A549 (cell line): ENCODE measurements at regions not wholly inside any gene's neighbourhood (a gene's known extent, or its start where the extent isn't known, plus 50 kb on each side); places are given as distances from the start of the nearest gene placed in this dataset.

Experiments used
- ATAC-seq, 2 experiments: fragments of 200-7000 bp in 1 of 2; fragments of >200 bp in 1 of 2; cut with Nextera tagmentation in 1 of 2; cut with Tn5 transposase in 1 of 2; 3 replicates each; pipeline versions ENCODE4 v1.8.0 to v1.9.1; 2018 to 2020; ENCODE audit warnings: mild to moderate bottlenecking in 1 of 2, moderate library complexity in 1 of 2
- CTCF ChIA-PET: fragments of 300-600 bp; sonication (Branson Sonifier 250); formaldehyde crosslinking; extraction: SDS; loops from one replicate; lab custom pipeline; 2021; ENCODE audit warnings: antibody characterized with exemption, inconsistent platforms; lab: Yijun Ruan, JAX
- POLR2A ChIA-PET: fragments of 350-600 bp; formaldehyde crosslinking; extraction: SDS; loops from one replicate; lab custom pipeline; 2021; ENCODE audit warnings: antibody characterized with exemption, inconsistent platforms; lab: Yijun Ruan, JAX
- DNase-seq, 2 experiments: peaks; one replicate each; pipeline versions ENCODE4 v3.0.0 to v3.0.0-alpha.2; 2011 to 2016; ENCODE audit warnings: low read depth in 1 of 2, low spot score in 1 of 2
- FAIRE-seq: peaks from 2 replicates; lab custom pipeline; 2011; peaks lifted over from hg19 to GRCh38; lab: Jason Lieb, UNC
- H3K27ac ChIP-seq, 2 experiments: fragments of >200 bp; sonication (Bioruptor Twin); formaldehyde crosslinking; 3 replicates each; pipeline ENCODE4 v1.5.1; 2016 to 2017
- H3K4me1 ChIP-seq: fragments of >200 bp; sonication (Bioruptor Twin); formaldehyde crosslinking; 3 replicates; pipeline ENCODE4 v1.6.1; 2016
- H3K4me2 ChIP-seq: fragments of >200 bp; sonication (Bioruptor Twin); formaldehyde crosslinking; 3 replicates; pipeline ENCODE4 v1.6.1; 2016
- H3K4me3 ChIP-seq: fragments of >200 bp; sonication (Bioruptor Twin); formaldehyde crosslinking; 3 replicates; pipeline ENCODE4 v1.5.1; 2016
- H3K9me3 ChIP-seq: fragments of >200 bp; sonication (Bioruptor Twin); formaldehyde crosslinking; 3 replicates; pipeline ENCODE4 v1.6.1; 2016
- CBX2 ChIP-seq: fragments of 200-600 bp; sonication (generic); IDR thresholded peaks from 2 replicates; pipeline ENCODE4 v1.6.1; 2016; ENCODE audit warnings: low read depth, mild to moderate bottlenecking, borderline replicate concordance
- EHF ChIP-seq: fragments of 250-450 bp; sonication (Bioruptor Pico); IDR thresholded peaks from 2 replicates; pipeline ENCODE4 v1.5.0; 2020; ENCODE audit warnings: mild to moderate bottlenecking
- EP300 ChIP-seq, 2 experiments: fragments of >200 bp; sonication (Bioruptor Twin); formaldehyde crosslinking; IDR thresholded peaks; 2 replicates in 1 of 2; 3 replicates in 1 of 2; pipeline ENCODE4 v1.6.1; 2016 to 2017
- FOSL2 ChIP-seq, 2 experiments: fragments of 450-650 bp in 1 of 2; fragments of >200 bp in 1 of 2; sonication (Bioruptor Twin) in 1 of 2; formaldehyde crosslinking; IDR thresholded peaks; 2 replicates each; pipeline versions ENCODE4 v1.5.0 to v1.6.1; 2016 to 2020; ENCODE audit warnings: mild to moderate bottlenecking in 1 of 2, moderate library complexity in 1 of 2
- HDAC2 ChIP-seq: fragments of 200-600 bp; sonication (generic); IDR thresholded peaks from 2 replicates; pipeline ENCODE4 v1.6.1; 2016
- NR3C1 ChIP-seq: fragments of >200 bp; sonication (Bioruptor Twin); formaldehyde crosslinking; IDR thresholded peaks from 3 replicates; pipeline ENCODE4 v1.6.1; 2017
- SMC3 ChIP-seq: fragments of >200 bp; sonication (Bioruptor Twin); formaldehyde crosslinking; IDR thresholded peaks from 3 replicates; pipeline ENCODE4 v1.6.1; 2018; ENCODE audit warnings: inconsistent platforms
- TFCP2L1 ChIP-seq: fragments of 250-450 bp; sonication (Bioruptor Pico); IDR thresholded peaks from 2 replicates; pipeline ENCODE4 v1.5.0; 2021; ENCODE audit warnings: mild to moderate bottlenecking
- ZC3H11A ChIP-seq: fragments of 450-650 bp; IDR thresholded peaks from 2 replicates; pipeline ENCODE4 v1.6.1; 2014; ENCODE audit warnings: antibody characterized with exemption, mild to moderate bottlenecking
- ZSCAN20 ChIP-seq: fragments of 250-450 bp; sonication (Bioruptor Pico); IDR thresholded peaks from 2 replicates; pipeline ENCODE4 v1.8.0; 2022; ENCODE audit warnings: mild to moderate bottlenecking, moderate library complexity
- WGBS: methylation state at CpG from one replicate; pipeline ENCODE4 v1.1.6; 2017; ENCODE audit errors: missing lambda C conversion rate; 5-methylcytosine and 5-hydroxymethylcytosine counted together
- TF ChIP-seq, protein P1 (sequence below): fragments of 200-600 bp; sonication (generic); IDR thresholded peaks from 2 replicates; pipeline ENCODE4 v1.6.1; 2016; ENCODE audit warnings: antibody characterized with exemption, mild to moderate bottlenecking, moderate library complexity
- TF ChIP-seq, protein P2 (sequence below): fragments of 150-350 bp; IDR thresholded peaks from 2 replicates; pipeline ENCODE4 v1.6.1; 2014; ENCODE audit warnings: low read depth, mild to moderate bottlenecking, low read length
- TF ChIP-seq, protein P3 (sequence below): fragments of >200 bp; sonication (Bioruptor Twin); formaldehyde crosslinking; IDR thresholded peaks from 3 replicates; pipeline ENCODE4 v1.5.1; 2016
- TF ChIP-seq, protein P4 (sequence below): fragments of >200 bp; sonication (Bioruptor Twin); formaldehyde crosslinking; IDR thresholded peaks from 3 replicates; pipeline ENCODE4 v1.6.1; 2016
- TF ChIP-seq, protein P5 (sequence below): fragments of 250-450 bp; sonication (Bioruptor Pico); IDR thresholded peaks from 2 replicates; pipeline ENCODE4 v1.5.0; 2021; ENCODE audit warnings: mild to moderate bottlenecking, moderate library complexity, borderline replicate concordance
- TF ChIP-seq, protein P6 (sequence below): IDR thresholded peaks from 2 replicates; pipeline ENCODE4 v1.6.1; 2012

DNA sequence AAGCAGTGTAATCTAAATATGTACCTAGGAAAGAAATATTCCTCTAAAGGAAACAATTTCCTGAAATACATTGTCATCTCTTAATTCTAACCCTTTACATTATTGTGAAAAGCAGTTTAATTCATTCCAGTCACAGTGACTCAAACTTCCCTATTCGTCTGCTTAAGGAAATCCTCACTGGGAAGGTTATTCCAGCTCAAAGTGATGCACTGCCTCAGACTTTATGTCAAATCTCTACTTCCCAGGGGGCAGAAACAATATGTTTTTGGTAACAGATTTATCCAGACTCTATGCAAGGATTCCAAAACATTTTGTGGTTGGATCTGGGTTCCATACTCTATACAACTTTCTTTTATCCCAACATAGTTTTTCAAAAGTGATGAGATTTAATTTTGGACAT is 145.2 kb downstream of the NTMT2 start:
- TF ChIP-seq, protein P1, sequence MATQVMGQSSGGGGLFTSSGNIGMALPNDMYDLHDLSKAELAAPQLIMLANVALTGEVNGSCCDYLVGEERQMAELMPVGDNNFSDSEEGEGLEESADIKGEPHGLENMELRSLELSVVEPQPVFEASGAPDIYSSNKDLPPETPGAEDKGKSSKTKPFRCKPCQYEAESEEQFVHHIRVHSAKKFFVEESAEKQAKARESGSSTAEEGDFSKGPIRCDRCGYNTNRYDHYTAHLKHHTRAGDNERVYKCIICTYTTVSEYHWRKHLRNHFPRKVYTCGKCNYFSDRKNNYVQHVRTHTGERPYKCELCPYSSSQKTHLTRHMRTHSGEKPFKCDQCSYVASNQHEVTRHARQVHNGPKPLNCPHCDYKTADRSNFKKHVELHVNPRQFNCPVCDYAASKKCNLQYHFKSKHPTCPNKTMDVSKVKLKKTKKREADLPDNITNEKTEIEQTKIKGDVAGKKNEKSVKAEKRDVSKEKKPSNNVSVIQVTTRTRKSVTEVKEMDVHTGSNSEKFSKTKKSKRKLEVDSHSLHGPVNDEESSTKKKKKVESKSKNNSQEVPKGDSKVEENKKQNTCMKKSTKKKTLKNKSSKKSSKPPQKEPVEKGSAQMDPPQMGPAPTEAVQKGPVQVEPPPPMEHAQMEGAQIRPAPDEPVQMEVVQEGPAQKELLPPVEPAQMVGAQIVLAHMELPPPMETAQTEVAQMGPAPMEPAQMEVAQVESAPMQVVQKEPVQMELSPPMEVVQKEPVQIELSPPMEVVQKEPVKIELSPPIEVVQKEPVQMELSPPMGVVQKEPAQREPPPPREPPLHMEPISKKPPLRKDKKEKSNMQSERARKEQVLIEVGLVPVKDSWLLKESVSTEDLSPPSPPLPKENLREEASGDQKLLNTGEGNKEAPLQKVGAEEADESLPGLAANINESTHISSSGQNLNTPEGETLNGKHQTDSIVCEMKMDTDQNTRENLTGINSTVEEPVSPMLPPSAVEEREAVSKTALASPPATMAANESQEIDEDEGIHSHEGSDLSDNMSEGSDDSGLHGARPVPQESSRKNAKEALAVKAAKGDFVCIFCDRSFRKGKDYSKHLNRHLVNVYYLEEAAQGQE, result no peak
- TF ChIP-seq FOSL2 (IDR thresholded peaks at IDR 0.05) (no peak), FOSL2 (CRISPR knock-in tag; IDR thresholded peaks at IDR 0.05) (no peak), EP300 (IDR thresholded peaks at IDR 0.05) (no peak), SMC3 (no peak), HDAC2 (no peak)
- TF ChIP-seq, protein P2, sequence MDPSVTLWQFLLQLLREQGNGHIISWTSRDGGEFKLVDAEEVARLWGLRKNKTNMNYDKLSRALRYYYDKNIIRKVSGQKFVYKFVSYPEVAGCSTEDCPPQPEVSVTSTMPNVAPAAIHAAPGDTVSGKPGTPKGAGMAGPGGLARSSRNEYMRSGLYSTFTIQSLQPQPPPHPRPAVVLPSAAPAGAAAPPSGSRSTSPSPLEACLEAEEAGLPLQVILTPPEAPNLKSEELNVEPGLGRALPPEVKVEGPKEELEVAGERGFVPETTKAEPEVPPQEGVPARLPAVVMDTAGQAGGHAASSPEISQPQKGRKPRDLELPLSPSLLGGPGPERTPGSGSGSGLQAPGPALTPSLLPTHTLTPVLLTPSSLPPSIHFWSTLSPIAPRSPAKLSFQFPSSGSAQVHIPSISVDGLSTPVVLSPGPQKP, result no peak
- TF ChIP-seq, protein P3, sequence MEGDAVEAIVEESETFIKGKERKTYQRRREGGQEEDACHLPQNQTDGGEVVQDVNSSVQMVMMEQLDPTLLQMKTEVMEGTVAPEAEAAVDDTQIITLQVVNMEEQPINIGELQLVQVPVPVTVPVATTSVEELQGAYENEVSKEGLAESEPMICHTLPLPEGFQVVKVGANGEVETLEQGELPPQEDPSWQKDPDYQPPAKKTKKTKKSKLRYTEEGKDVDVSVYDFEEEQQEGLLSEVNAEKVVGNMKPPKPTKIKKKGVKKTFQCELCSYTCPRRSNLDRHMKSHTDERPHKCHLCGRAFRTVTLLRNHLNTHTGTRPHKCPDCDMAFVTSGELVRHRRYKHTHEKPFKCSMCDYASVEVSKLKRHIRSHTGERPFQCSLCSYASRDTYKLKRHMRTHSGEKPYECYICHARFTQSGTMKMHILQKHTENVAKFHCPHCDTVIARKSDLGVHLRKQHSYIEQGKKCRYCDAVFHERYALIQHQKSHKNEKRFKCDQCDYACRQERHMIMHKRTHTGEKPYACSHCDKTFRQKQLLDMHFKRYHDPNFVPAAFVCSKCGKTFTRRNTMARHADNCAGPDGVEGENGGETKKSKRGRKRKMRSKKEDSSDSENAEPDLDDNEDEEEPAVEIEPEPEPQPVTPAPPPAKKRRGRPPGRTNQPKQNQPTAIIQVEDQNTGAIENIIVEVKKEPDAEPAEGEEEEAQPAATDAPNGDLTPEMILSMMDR, result no peak
- TF ChIP-seq, protein P4, sequence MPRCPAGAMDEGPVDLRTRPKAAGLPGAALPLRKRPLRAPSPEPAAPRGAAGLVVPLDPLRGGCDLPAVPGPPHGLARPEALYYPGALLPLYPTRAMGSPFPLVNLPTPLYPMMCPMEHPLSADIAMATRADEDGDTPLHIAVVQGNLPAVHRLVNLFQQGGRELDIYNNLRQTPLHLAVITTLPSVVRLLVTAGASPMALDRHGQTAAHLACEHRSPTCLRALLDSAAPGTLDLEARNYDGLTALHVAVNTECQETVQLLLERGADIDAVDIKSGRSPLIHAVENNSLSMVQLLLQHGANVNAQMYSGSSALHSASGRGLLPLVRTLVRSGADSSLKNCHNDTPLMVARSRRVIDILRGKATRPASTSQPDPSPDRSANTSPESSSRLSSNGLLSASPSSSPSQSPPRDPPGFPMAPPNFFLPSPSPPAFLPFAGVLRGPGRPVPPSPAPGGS, result no peak
- ChIA-PET CTCF (no interaction called here), POLR2A (no interaction called here)
- Histone ChIP-seq H3K4me1 (no peaks in the 10 kb centered on the region), H3K9me3 (no peaks in the 10 kb centered on the region), H3K4me2 (no peak overlapping the region), H3K27ac (no peak overlapping the region), H3K4me3 (no peak overlapping the region)
- no peak for ATAC-seq
- WGBS, result 3% methylated on average over 1 of the region's 1 CpG
- no peak for DNase-seq
- FAIRE-seq, result no peak

DNA sequence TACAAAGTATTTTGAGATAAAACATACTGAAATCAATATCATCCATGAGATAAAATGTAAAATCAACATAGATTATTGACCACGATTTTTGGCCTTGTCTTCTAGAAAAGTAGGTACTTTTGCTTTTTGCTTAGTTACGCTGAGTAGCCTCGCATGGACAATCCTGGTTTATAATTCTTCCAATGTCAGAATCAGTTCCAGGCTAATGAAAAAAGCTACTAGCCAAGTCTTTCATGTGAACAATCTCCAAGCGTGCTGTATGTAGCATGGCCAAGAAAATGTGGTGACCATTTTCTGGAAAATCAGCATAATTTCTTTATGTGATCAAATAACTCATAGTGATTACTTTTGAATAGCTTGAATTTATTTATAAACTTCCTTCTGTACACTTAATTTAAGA is 145.8 kb downstream of the NTMT2 start:
- Histone ChIP-seq H3K4me1 (no peaks in the 10 kb centered on the region), H3K9me3 (no peaks in the 10 kb centered on the region), H3K4me2 (no peak overlapping the region), H3K27ac (no peak overlapping the region), H3K4me3 (no peak overlapping the region)
- TF ChIP-seq, protein P5, sequence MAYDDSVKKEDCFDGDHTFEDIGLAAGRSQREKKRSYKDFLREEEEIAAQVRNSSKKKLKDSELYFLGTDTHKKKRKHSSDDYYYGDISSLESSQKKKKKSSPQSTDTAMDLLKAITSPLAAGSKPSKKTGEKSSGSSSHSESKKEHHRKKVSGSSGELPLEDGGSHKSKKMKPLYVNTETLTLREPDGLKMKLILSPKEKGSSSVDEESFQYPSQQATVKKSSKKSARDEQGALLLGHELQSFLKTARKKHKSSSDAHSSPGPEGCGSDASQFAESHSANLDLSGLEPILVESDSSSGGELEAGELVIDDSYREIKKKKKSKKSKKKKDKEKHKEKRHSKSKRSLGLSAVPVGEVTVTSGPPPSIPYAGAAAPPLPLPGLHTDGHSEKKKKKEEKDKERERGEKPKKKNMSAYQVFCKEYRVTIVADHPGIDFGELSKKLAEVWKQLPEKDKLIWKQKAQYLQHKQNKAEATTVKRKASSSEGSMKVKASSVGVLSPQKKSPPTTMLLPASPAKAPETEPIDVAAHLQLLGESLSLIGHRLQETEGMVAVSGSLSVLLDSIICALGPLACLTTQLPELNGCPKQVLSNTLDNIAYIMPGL, result no peak
- TF ChIP-seq, protein P6, sequence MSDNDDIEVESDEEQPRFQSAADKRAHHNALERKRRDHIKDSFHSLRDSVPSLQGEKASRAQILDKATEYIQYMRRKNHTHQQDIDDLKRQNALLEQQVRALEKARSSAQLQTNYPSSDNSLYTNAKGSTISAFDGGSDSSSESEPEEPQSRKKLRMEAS, result no peak
- TF ChIP-seq ZSCAN20 (CRISPR knock-in tag), result no peak
- WGBS, result 29% methylated on average over 4 of the region's 4 CpGs
- DNase-seq (no peak), ATAC-seq (no peak), FAIRE-seq (no peak)
- CTCF ChIA-PET, result no interaction called here
- POLR2A ChIA-PET, result no interaction called here

DNA sequence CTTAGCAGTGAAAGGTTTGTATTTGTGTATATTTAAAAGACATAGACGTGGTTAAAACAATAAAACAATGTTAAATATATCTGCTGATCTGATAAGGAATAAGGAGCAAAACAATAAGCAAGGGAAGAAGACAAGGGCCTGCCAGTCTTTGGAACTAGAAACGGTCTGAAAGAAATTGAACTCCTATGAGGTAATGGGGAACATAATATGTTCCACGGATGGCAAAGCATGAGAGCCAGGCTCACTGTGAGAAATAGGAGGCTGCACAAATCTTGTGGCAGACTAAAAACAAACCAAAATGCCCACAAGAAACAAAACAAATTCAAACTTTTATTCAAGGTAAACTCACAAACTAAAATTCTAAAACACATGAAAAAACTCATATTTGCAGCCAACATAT is 150.5 kb downstream of the NTMT2 start:
- no peak for ATAC-seq
- no peak for FAIRE-seq
- H3K27ac ChIP-seq, result no peak overlapping the region

More for the DNA sequence above, 150.5 kb downstream of the NTMT2 start:
- Histone ChIP-seq H3K4me3 (no peak overlapping the region), H3K4me1 (no peaks in the 10 kb centered on the region), H3K9me3 (no peaks in the 10 kb centered on the region), H3K4me2 (no peak overlapping the region)
- no peak for DNase-seq
- under 1% methylated on average over 3 of the region's 3 CpGs for WGBS
- CTCF ChIA-PET, result no interaction called here
- POLR2A ChIA-PET, result no interaction called here
- TF ChIP-seq TFCP2L1 (CRISPR knock-in tag) (no peak), NR3C1 (no peak), EHF (CRISPR knock-in tag) (no peak), ZC3H11A (no peak), CBX2 (no peak)
